ENCODE measurements at regions not wholly inside any gene's neighbourhood (a gene's known extent, or its start where the extent isn't known, plus 50 kb on each side); places are given as distances from the start of the nearest gene placed in this dataset.

DNA sequence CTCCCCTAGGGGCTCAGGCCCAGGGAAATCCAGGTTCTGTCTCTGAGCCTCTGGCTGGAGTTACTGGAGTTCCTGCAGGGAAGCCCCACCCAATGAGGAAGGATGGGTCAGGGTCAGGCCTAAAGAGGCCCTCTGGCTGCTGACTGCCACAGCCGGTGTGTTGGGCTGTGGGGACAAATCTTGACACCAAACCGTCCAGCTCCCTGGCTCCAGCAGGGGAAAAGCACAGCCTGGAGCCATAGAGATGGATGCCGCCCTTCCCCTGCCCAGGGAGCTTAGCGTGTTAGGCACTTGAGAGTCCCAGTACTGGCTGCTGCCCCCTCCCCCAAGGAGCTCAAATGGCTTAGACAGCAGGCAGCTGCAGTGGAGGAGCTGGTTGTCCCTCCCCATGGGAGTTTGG is 321.3 kb upstream of the LCORL start:
- TF ChIP-seq POLR2A (IDR thresholded peaks at IDR 0.05) (no peak), POLR2AphosphoS5 (IDR thresholded peaks at IDR 0.05) (no peak)
- TF ChIP-seq, protein P1, sequence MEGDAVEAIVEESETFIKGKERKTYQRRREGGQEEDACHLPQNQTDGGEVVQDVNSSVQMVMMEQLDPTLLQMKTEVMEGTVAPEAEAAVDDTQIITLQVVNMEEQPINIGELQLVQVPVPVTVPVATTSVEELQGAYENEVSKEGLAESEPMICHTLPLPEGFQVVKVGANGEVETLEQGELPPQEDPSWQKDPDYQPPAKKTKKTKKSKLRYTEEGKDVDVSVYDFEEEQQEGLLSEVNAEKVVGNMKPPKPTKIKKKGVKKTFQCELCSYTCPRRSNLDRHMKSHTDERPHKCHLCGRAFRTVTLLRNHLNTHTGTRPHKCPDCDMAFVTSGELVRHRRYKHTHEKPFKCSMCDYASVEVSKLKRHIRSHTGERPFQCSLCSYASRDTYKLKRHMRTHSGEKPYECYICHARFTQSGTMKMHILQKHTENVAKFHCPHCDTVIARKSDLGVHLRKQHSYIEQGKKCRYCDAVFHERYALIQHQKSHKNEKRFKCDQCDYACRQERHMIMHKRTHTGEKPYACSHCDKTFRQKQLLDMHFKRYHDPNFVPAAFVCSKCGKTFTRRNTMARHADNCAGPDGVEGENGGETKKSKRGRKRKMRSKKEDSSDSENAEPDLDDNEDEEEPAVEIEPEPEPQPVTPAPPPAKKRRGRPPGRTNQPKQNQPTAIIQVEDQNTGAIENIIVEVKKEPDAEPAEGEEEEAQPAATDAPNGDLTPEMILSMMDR (IDR thresholded peaks at IDR 0.05 in 8 of 11, conservative IDR thresholded peaks at IDR 0.05 in 3 of 11), result no peak

DNA sequence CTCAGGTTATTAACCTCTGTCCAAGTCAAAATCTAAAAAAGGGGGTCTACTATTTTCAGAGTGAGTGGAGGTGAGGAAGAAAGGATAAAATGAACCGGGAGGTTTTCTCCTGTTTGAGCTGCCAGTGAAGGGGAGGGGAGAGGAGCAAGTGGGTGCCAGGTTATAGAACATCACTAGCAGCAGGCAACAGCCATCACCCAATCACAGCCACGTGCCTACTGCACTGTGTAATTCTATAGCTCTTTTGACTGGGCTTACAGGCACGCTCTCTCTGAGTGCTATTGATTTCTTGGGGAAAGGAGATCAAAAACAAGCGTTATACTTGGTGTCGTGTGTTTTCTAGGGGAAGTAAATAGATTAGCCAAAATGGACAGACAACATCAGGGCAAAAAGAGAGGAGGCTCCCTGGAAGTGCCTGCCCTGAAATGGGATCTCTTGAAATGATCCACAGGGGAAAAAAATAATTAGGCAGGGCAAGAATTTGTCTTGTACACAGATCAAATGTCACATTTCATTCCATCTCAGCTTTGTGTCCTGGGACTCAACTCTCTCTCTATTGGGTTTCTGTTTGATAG is 300.5 kb upstream of the LCORL start:
- 65 to 82% (median 77%) methylated on average over 5 of the region's 5 CpGs for WGBS, 5 donors
- no peak overlapping the region for H3K27ac ChIP-seq
- TF ChIP-seq, protein P1 (IDR thresholded peaks at IDR 0.05 in 8 of 11, conservative IDR thresholded peaks at IDR 0.05 in 3 of 11), result no peak
- TF ChIP-seq POLR2AphosphoS5 (IDR thresholded peaks at IDR 0.05), result no peak
- no peak for TF ChIP-seq POLR2A (IDR thresholded peaks at IDR 0.05)
- H3K36me3 ChIP-seq, result no peaks in the 10 kb centered on the region
- H3K27me3 ChIP-seq (replicated peaks in 1 of 7), result peaks cover 0 to 11% (median 0%) of the 10 kb centered on the region in 7 donors
- H3K4me3 ChIP-seq, result no peak overlapping the region
- peaks cover 0 to 12% (median 0%) of the 10 kb centered on the region in 6 donors for H3K4me1 ChIP-seq
- no peak for DNase-seq
- no peaks in the 10 kb centered on the region for H3K9me3 ChIP-seq
- intact Hi-C loops (cut with DNase I; ENCODE audit: low total_unique reads), result no loop called here

More for the DNA sequence above, 321.3 kb upstream of the LCORL start:
- WGBS, 5 donors, result 51 to 73% (median 71%) methylated on average over 2 to 4 of the region's 4 CpGs; no CpG with 5 or more reads in 1 of the 5 donors
- no peak overlapping the region for H3K27ac ChIP-seq
- no peaks in the 10 kb centered on the region for H3K4me1 ChIP-seq
- H3K4me3 ChIP-seq, result no peak overlapping the region
- peaks cover 0 to 7% (median 0%) of the 10 kb centered on the region in 8 donors for H3K9me3 ChIP-seq
- peaks cover 0 to 11% (median 0%) of the 10 kb centered on the region in 7 donors for H3K27me3 ChIP-seq (replicated peaks in 1 of 7)
- DNase-seq, result peak; percentile 64
- no peaks in the 10 kb centered on the region for H3K36me3 ChIP-seq
- intact Hi-C loops (cut with DNase I; ENCODE audit: low total_unique reads), result no loop called here

DNA sequence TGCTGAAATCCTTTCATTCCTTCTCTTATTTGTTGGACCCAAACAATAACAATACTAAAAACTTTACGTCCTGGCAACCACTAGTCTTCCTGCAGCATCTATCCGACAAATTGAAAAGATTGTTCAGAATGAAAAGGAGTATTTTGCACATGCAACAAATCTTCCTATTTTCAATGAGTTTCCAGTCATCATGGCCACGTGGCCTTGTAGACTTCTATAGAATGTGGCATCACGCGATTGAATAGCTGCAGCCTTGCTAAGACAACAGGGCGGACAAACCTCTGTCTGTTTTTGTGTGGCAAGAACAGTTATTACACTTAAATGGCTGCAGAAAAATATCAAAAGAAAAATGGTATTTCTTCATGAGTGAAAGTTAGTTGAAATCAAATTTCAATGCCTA is 297.9 kb upstream of the LCORL start:
- peaks cover 0 to 11% (median 0%) of the 10 kb centered on the region in 7 donors for H3K27me3 ChIP-seq (replicated peaks in 1 of 7)
- peaks cover 0 to 12% (median 0%) of the 10 kb centered on the region in 6 donors for H3K4me1 ChIP-seq
- intact Hi-C loops (cut with DNase I; ENCODE audit: low total_unique reads), result no loop called here
- 62 to 81% (median 67%) methylated on average over 6 of the region's 6 CpGs for WGBS, 5 donors
- H3K27ac ChIP-seq, result peak overlapping the region in 5 of 8 donors; percentile 30 to 72 (median 50)
- H3K36me3 ChIP-seq, result no peaks in the 10 kb centered on the region
- H3K4me3 ChIP-seq, result peak overlapping the region in 3 of 8 donors; percentile 13 to 43 (median 23)
- TF ChIP-seq POLR2AphosphoS5 (IDR thresholded peaks at IDR 0.05) (no peak), POLR2A (IDR thresholded peaks at IDR 0.05) (no peak)
- TF ChIP-seq, protein P1 (IDR thresholded peaks at IDR 0.05 in 8 of 11, conservative IDR thresholded peaks at IDR 0.05 in 3 of 11), result no peak
- no peaks in the 10 kb centered on the region for H3K9me3 ChIP-seq
- no peak for DNase-seq

DNA sequence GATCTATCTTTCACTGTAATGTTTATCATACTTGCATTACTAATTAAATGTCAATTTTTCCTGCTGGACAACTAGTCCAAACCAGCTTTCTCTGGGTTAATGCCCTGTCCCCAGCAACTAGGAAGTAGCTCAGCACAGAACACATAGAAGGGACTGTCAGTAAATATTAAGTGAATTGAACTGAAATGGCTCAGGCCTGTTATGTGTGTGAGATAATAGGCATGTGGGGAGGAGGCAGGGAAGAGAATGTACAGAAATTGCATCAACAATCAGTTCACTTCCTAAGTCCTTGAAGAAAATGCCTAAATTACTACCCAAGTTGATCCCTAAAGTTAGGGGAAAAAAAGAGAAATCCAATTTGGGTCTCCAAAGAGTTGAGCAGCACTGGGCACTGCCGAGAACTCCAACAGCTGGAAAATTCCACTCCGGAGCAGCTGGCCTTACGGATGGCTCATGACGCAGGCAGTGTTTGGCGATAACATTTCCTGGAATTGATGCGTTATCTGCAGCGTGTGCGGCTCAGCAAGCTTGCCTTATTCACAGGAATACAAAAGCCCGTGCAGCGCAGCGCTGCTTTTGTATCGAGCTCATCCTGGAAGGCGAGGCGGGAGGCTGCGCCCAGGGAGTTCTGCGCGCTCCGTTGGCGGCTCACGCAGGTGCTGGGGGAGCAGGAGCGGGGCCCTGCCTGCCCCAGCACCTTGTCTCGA is 297.3 kb upstream of the LCORL start:
- DNase-seq, result no peak
- intact Hi-C loops (cut with DNase I; ENCODE audit: low total_unique reads), result no loop called here
- TF ChIP-seq, protein P1 (IDR thresholded peaks at IDR 0.05 in 8 of 11, conservative IDR thresholded peaks at IDR 0.05 in 3 of 11), result no peak
- peak; percentile 31 to 77 (median 53) for TF ChIP-seq POLR2AphosphoS5 (IDR thresholded peaks at IDR 0.05)
- no peak for TF ChIP-seq POLR2A (IDR thresholded peaks at IDR 0.05)
- Histone ChIP-seq H3K36me3 (no peaks in the 10 kb centered on the region), H3K9me3 (no peaks in the 10 kb centered on the region), H3K4me3 (peak overlapping the region in 3 of 8 donors; percentile 13 to 43 (median 23)), H3K4me1 (peaks cover 0 to 12% (median 0%) of the 10 kb centered on the region in 6 donors), H3K27ac (peak overlapping the region in 5 of 8 donors; percentile 38 to 72 (median 50)), H3K27me3 (replicated peaks in 1 of 7) (peaks cover 0 to 11% (median 0%) of the 10 kb centered on the region in 7 donors)
- 15 to 32% (median 20%) methylated on average over 19 to 22 of the region's 22 CpGs for WGBS, 5 donors
